HG03280 (cell line): ENCODE measurements at regions not wholly inside any gene's neighbourhood (a gene's known extent, or its start where the extent isn't known, plus 50 kb on each side); places are given as distances from the start of the nearest gene placed in this dataset.

ENCODE experiments used
- ATAC-seq: cut with Tn5 transposase; IDR thresholded peaks from one replicate; pipeline ENCODE4 v1.9.1; 2021; ENCODE audit warnings: mild to moderate bottlenecking, moderate library complexity; ENCODE audit not compliant: unreplicated experiment

GRCh38 chr5:145283141-145283810, 551.9 kb downstream of the PRELID2 start:
- no peak for ATAC-seq

DNA sequence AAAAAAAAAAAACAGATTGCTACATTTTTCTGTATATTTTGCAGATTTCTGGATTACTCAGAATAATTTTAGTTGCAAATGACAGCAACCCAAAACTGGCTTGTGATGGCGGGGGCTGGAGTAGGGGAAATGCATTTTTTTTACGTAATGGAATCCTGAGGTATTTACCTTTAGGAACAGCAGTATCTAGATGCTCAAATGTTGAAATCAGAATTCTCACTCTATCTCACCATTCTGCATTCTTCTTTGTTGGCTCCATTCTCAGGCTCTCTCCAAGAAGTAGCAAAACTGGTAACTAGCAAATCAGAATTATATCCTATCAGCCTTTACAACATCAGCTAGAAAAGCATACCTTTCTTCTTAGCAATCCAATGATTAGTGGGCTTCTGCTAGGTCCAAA, 554.3 kb downstream of the PRELID2 start:
- ATAC-seq = no peak

GRCh38 chr5:145280214-145280613, 554.9 kb downstream of the PRELID2 start:
- ATAC-seq = no peak

DNA sequence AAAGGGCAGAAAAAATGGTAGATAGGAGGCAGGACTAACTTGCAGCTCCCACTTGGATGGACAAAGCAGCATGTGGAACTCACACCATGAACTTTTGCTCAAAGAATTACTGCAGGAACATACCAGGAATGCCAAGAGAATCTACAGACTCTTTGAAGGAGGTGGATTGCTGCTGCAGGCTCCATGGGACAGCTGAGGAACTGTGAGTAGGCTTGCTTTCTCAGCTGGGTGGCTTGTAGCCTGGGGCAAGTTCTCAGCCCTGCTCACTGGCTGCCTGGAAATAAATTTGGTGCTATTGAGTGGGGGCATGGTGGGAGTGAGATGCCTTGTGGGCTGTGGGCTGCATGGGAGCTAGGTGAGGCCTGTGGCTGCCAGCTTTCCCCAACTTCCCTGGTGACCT, 574.5 kb downstream of the PRELID2 start:
- no peak for ATAC-seq

GRCh38 chr5:145247745-145248040, 587.4 kb downstream of the PRELID2 start:
- ATAC-seq = no peak

- ATAC-seq = no peak
Measured at GRCh38 chr5:145246961-145247744, 588.0 kb downstream of the PRELID2 start.

DNA sequence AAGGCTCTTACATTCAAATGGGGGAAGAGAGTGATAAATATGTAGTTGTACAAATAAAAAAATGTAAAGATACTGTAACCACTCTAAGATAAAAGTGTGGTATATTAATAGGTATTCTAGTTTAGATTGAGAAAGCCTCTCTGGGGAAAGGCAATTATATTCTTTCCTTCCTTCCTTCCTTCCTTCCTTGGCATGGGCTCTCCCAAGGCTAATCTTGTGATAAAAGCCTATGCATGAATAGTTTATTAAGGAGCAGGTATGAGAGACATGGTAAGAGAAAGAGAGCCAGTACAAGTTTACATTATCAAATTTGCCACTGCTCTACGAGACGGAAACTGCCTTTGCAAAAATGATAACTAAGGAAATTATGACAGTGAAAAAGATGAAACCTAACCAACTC, 588.8 kb downstream of the PRELID2 start:
- ATAC-seq = no peak

- ATAC-seq = no peak
Measured at GRCh38 chr5:145245354-145245753, 589.8 kb downstream of the PRELID2 start.

GRCh38 chr5:145244788-145245187, 590.4 kb downstream of the PRELID2 start:
- no peak for ATAC-seq

- no peak for ATAC-seq
Measured at GRCh38 chr5:145244251-145244650, 590.9 kb downstream of the PRELID2 start.

- ATAC-seq = no peak
Measured at GRCh38 chr5:145243016-145243415, 592.1 kb downstream of the PRELID2 start.

- no peak for ATAC-seq
Measured at GRCh38 chr5:145242551-145242950, 592.6 kb downstream of the PRELID2 start.

DNA sequence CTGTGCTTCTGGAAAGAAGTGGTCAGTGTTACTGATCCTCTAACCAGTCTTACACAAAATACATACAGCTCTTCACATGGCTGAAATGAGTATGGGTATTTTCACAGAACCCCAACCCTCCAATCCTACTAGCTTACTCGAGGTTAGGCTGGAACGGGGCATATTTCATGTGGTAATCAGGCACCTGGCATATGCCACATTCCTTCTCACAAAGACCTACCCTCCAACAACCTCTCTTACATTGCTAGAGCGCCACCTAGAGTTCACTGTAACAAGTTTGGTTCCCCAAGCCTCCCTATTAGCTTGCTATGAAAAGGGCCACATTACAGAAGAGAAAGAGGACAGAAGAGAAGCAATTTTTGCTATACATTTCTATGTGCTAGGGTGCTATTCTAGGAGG, 597.3 kb downstream of the PRELID2 start:
- peak; percentile 70 for ATAC-seq

- no peak for ATAC-seq
Measured at GRCh38 chr5:145236983-145237382, 598.2 kb downstream of the PRELID2 start.

DNA sequence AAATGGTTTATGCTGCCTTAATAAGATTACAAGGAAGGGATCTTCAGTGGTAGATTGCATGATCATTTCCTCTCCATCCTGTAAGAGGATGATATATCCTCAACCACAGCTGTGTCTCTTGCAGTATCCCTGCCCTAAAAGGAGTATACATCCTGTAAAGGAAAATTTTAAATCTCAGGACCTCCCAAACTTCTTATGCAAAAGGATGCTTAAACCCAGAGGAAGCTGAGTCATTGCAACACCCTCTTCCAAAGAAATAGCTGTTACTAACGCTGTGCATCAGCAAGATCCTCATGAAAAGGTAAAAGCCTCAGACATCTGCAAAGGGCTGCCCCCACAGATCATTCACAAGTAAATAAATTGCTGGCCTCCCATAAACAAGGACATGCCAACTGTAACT, 599.0 kb downstream of the PRELID2 start:
- no peak for ATAC-seq

DNA sequence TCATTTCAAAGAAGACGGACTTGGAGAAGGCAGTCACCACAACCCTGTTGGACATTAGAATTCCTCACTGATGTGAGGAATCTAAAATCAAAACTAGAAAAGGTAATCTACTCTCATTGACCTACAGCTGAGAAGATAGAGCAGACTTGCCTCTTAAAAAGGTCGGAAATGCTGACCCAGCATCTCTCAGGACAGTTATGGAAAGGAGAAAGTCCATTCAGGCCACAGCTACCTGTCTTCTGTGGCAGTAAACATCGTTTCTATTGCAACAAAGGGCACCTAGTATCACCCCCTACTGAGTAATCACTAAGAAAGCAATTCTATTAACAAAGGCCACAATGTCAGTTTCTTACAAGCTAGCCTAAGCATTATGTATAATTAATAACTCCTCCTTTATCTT, 601.7 kb downstream of the PRELID2 start:
- no peak for ATAC-seq

- ATAC-seq = no peak
Measured at GRCh38 chr5:145230781-145231180, 604.4 kb downstream of the PRELID2 start.

DNA sequence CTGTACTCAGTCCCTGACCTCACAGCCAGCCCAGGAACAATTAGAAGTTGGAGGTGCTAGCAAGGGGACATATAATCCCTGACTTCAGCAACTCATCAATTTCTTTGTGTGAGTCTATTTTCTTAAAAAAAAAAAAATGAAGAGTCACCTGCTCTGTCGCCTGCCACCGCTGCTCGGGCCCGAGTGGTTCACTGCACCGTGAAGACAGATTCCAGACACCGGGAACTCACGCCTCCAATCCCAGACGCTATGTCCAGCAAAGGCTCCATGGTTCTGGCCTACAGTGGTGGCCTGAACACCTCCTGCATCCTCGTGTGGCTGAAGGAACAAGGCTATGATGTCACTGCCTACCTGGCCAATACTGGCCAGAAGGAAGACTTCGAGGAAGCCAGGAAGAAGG, 606.6 kb downstream of the PRELID2 start:
- ATAC-seq = no peak

- ATAC-seq = no peak
Measured at GRCh38 chr5:145227881-145228280, 607.3 kb downstream of the PRELID2 start.

GRCh38 chr5:145226726-145227125, 608.4 kb downstream of the PRELID2 start:
- ATAC-seq = no peak

DNA sequence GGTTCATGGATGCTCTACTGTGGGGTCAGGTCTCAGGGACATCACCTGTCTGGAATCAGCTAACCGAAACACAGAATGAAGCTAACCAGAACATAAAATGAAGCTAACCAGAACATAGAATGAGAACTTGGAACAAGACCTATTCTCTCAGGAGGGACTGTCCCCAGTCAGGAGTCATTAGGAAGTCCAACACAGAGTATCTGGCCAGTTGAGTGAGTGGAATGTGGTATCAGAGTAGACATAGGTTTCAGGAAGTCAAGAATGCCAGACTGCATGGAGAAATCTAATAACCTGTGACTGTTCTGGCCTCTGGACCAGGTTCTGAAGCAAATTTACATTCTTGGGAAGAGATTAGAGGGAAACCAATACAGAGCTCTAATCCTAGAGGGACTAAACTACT, 609.6 kb downstream of the PRELID2 start:
- no peak for ATAC-seq

- no peak for ATAC-seq
Measured at GRCh38 chr5:145223582-145223981, 611.6 kb downstream of the PRELID2 start.

DNA sequence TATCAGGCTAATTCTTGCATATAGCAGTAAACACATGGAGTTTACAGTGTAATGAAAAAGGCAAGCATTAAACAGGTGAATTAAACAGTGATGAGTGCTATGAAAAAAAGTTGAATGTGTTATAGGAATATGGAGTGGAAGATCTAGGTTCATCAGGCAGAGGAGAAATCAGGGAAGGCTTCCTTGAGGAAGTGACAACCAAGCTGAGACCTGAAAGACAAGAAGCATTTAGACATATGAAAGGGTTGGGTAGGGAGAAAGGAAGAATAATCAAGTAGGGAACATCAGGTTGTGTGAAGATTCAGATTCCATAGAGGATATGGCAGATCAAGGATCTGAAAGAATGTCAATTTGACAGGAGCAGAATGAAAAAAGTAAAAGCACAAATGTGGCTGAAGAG, 612.5 kb downstream of the PRELID2 start:
- ATAC-seq = no peak
